Heart left ventricle (tissue), 13 donors: ENCODE measurements at regions not wholly inside any gene's neighbourhood (a gene's known extent, or its start where the extent isn't known, plus 50 kb on each side); places are given as distances from the start of the nearest gene placed in this dataset.

Experiments
- CTCF ChIP-seq, 12 donors: fragments of 200-600 bp; sonication (generic) in 4 of 12; IDR thresholded peaks; one replicate each; pipeline versions ENCODE4 v1.5.0 to v1.8.0; 2018 to 2022; ENCODE audit warnings: antibody characterized with exemption in 12 of 12, mild to moderate bottlenecking in 5 of 12
- POLR2A ChIP-seq, 2 donors: fragments of 450-650 bp; IDR thresholded peaks; one replicate each; pipeline ENCODE4 v1.6.1; 2017; ENCODE audit warnings: antibody characterized with exemption in 2 of 2, mild to moderate bottlenecking in 2 of 2, moderate library complexity in 2 of 2
- donor health status: ischemic (EF 13 %, LVEDD 7.1; RV severe dilation, severe dysfunction).
- donor health status: DM: no; HTN: yes; CAD: no.
- donor health status: DM: no; HTN: no; CAD: no.
- donor health status: ischemic (EF 25% LVEDD 6.9; RV normal size, moderate dysfunction).
- donor health status: ischemic (EF 25% LVEDD 5.7; RV mildly dilated, moderate dysfunction).
- donor health status: ischemic (EF 35%, LVEDD 5.7; RV mildly dilated, moderate dysfunction).
- donor health status: nonischemic (EF 11% LVEDD 7.7; RV severe dilation, severe dysfunction).
- donor health status: DM: yes; HTN: yes; CAD: no.
- donor health status: PGD.
- donor health status: ischemic (EF 29% LVEDD 5.4; RV normal size, mild dysfunction).
- donor health status: nonischemic (EF 23%, LVEDD 6.1; RV moderate dilation, normal function).

GRCh38 chr4:14833053-14833452 is 169.2 kb upstream of the CPEB2 start:
- TF ChIP-seq CTCF (IDR thresholded peaks at IDR 0.05): no peak
- no peak for TF ChIP-seq POLR2A (IDR thresholded peaks at IDR 0.05)
